Urothelium cell line (cell line): ENCODE measurements at regions not wholly inside any gene's neighbourhood (a gene's known extent, or its start where the extent isn't known, plus 50 kb on each side); places are given as distances from the start of the nearest gene placed in this dataset.
"Not testable (repeated sequence)": the region's sequence is repeated elsewhere in the genome, so short reads cannot be mapped to it uniquely, and the experiment has no call there.

Experiments
- DNase-seq: peaks from one replicate; pipeline ENCODE4 v3.0.0; 2011; ENCODE audit warnings: low spot score, mixed read lengths
- FAIRE-seq: peaks from 2 replicates; lab custom pipeline; 2011; peaks lifted over from hg19 to GRCh38; lab: Jason Lieb, UNC

GRCh38 chr3:75305901-75306300 lies 358.2 kb upstream of the FRG2C start:
- DNase-seq (no peak), FAIRE-seq (no peak)

DNA sequence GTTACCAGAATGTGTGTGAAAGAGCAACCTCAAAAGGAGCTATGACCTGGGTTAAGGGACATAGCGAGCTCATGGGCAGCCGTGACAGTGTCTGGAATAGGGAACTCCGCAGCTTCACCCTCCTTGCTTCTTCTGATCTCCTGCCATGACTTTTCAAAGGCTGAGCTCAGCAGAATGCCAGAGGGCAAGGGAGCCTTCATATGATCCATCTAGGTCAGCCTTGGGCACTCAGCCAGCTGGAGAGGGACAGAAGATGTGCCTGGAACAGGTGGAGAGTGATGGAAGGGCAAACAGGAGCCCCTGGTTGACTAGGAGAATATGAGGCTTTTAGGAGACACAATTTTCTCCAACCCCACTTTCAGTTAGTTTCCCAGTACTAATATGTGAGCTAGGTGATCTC lies 352.8 kb upstream of the FRG2C start:
- FAIRE-seq, DNase-seq: not testable (repeated sequence)

DNA sequence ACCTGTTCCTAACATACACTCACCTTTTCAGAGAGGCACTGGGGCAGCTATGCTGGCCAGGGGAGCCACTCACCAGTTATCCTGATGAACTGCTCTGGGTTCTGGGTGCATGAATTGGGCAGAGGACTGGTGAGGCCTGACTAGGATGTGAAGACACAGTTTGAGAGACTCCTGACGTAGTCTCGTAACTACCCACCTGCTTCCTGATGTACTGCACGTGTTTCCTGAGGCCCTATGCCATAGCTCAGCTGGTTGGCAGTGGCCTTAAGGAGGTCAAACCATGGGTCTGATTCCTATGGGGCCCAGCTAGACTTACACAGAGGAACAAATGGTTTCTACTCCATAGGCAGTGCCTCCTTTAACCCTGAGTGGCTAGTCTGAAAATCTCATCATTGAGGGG lies 351.7 kb upstream of the FRG2C start:
- not testable (repeated sequence) for DNase-seq, FAIRE-seq

- DNase-seq, FAIRE-seq: not testable (repeated sequence)
Observed at GRCh38 chr3:75319776-75320175, 344.4 kb upstream of the FRG2C start.

DNA sequence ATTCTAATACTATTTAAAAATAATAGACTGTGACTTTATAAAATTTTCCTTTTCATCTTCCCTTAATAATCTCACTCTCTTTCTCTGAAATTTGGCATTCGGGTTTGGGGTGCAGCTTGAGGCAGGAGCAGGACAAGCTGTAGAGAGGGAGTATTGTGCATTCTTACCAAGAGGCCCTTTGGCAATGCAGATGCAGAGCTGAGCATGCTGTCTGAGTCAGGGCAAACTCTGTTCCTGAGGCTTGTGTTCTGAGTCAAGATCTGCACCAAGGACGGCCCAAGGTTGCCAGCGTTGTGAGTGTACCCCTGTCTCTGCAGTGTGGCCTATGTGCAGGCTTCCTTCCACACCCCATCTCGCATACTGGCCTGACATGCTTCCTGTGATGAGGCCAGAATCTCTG lies 343.8 kb upstream of the FRG2C start:
- FAIRE-seq = no peak
- no peak for DNase-seq

GRCh38 chr3:75321060-75321459 lies 343.1 kb upstream of the FRG2C start:
- FAIRE-seq (no peak), DNase-seq (no peak)

- FAIRE-seq, DNase-seq: not testable (repeated sequence)
Observed at GRCh38 chr3:75323936-75324335, 340.2 kb upstream of the FRG2C start.

DNA sequence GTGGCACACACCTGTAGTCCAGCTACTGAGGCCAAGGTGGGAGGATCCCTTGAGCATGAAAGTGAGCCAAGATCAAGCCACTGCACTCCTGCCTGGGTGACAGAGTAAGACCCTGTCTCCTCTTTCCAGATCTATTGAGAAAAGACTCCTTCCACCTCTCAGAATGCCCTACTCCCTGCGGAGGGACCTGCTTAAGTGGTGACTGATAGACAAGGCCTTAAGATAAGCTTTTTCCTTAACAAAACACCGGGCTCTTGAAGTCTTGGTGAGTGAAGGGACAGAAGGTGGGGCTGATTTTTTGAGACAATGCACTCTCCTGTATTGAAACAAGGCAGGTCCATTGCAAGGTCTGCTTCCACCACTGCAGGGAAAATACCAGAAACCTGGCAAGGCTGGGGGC lies 338.4 kb upstream of the FRG2C start:
- DNase-seq (no peak), FAIRE-seq (no peak)

- DNase-seq (no peak), FAIRE-seq (no peak)
Observed at GRCh38 chr3:75327453-75327852, 336.7 kb upstream of the FRG2C start.

DNA sequence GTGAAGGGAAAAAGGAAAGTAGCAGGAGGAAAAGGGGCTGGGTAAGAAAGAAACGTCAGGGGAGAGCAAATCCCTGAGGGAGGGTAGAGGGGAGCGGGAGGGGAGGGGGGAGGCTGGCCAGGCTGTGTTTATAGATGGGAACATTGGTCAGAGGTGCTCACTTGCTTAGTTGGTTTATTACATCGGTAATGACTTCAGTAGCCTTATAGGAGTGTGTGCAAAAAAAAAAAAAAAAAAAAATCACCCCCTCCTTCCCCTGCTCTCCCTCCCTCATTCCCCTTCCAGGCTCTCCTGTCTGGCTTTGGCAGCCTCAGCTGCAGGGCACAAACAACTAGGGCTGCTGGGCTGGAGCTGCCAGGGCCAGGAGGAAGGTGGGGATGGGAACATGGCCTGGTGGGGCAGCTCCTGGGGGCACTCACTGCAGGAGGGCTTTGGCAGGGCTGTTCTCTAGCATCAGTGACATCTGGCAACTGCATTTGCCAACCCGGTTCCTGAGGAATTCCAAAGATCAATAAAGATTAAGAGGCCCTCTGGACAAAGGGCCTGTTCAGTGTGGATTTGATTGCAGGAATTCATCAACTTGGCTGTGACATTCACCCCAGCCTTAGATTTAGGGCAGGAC lies 334.5 kb upstream of the FRG2C start:
- FAIRE-seq (no peak), DNase-seq (no peak)

DNA sequence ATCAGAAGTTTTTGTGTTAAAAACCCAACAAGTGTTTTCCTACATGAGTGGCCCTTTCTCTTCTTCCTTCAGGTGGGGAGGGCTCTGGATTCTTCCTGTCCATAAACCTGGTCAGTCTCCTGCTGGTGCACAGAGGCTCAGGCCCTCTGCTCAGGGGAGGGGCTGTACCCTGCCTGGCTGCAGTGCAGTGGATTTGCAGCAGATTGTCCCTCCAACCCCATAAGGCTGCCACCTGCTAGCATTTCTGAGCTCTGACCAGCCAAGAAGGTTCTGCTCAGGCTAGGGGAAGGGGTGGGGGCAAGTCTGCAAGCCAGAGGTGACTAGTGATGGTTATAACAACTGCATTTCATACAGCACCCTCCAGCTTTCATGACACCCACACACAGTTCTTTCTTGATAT lies 333.7 kb upstream of the FRG2C start:
- not testable (repeated sequence) for FAIRE-seq, DNase-seq

GRCh38 chr3:75332090-75332489 lies 332.0 kb upstream of the FRG2C start:
- not testable (repeated sequence) for FAIRE-seq, DNase-seq

- no peak for FAIRE-seq
Observed at GRCh38 chr3:75332794-75333193, 331.3 kb upstream of the FRG2C start.

GRCh38 chr3:75334299-75334698 lies 329.8 kb upstream of the FRG2C start:
- DNase-seq (no peak), FAIRE-seq (no peak)

More at GRCh38 chr3:75332794-75333193, 331.3 kb upstream of the FRG2C start:
- DNase-seq = no peak

DNA sequence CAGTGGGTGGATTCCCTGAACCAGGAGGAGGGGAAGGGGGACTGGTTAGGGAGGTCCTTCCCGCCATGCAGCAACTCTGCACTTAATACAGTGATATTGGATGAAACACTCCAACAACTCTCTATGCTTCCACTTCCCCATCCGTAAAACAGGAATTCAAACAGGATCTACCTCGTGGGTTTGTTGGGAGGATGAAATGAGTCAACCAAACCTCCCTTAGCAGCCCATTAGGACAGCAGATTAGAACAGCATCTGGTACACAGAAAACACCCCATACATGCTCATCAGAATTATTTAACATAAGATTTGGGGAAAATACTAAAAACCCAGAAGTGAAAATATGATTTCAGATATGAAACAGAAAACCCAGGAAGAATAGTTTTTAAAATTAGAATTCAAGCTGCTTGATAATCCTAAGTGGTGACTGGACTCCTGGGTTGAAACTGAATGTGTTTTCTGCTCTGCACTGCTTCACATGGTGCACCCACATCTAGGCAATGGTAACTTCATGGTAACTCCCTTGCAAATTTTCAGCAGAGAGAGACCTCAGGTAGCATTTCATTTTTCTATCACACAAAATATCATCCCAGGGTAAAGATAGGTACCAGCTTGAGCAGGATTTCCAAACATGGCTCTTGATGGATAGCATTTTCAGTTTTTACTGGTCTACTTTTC lies 326.8 kb upstream of the FRG2C start:
- DNase-seq (no peak), FAIRE-seq (no peak)

DNA sequence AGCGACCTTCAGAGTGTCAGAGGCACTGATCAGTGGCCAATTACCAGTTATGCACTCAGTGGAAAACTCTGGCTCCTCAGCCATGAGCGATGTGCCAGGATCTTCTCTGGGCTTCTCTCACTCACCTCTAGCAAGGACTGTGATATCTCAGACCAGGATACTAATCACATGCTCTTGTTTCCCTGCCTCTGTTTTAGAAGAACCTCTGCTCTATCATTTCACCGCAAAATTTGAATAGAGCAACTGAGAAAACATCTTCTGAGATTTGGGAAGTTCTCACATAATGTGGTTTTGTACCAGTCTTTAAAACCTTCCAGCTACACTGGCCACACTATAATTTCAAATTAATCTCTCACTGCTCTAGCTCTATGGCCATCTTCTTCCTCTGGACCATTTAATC lies 325.8 kb upstream of the FRG2C start:
- DNase-seq (no peak), FAIRE-seq (no peak)

DNA sequence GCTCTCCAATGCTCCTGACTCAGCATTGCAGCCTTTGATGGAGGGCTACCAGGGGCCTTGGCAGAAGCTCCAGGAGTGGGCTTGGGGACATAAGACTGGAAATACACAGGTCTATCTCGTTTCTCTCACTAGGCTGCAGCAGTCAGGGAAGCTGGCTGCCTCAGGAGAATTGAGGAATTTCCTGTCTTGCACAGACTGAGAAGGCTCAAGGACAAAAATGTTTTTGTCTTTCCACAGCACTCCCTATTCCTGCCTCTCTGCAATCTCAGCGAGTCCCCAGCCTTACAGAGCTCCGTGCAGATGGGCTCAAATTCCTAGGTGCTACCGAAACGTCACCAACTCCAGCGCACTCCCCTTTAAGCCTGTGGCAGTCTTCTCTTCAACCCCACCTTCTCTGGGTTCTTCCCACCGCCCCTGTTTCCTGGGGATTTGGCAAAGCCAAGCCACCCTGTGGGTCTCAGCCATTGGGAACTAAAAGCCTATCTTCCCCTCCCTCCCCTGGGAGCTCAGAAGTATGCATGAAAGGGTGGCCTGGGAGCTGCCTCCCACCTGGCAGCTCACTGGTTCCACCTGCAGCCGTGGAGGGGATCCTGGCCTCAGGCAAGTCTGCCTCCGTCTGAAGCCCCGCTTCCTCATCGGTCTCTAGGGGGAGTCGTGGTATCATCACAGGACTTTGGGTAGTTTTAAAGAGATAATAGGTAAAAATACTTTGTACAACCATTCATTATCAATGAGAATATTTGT lies 322.6 kb upstream of the FRG2C start:
- DNase-seq = no peak
- no peak for FAIRE-seq

GRCh38 chr3:75342425-75342824 lies 321.7 kb upstream of the FRG2C start:
- FAIRE-seq (no peak), DNase-seq (no peak)

GRCh38 chr3:75350536-75350935 lies 313.6 kb upstream of the FRG2C start:
- DNase-seq, FAIRE-seq: not testable (repeated sequence)

- not testable (repeated sequence) for DNase-seq, FAIRE-seq
Observed at GRCh38 chr3:75362086-75362784, 301.9 kb upstream of the FRG2C start.

DNA sequence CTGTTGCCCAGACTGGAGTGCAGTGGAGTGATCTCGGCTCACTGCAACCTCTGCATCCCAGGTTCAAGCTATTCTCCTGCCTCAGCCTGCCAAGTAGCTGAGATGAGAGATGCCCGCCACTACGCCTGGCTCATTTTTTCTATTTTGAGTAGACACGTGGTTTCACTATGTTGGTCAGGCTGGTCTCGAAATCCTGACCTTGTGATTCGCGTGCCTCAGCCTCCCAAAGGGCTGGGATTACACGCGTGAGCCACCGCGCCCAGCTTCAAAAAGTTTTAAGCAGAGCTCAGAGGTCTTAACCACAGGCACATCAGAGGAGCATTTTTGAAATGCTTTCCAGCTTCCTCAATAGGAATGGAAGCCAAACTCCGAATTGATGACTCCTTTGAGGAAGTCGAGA lies 291.2 kb upstream of the FRG2C start:
- FAIRE-seq, DNase-seq: not testable (repeated sequence)
